Non-pigmented ciliary epithelial cell (primary cell): ENCODE measurements at regions not wholly inside any gene's neighbourhood (a gene's known extent, or its start where the extent isn't known, plus 50 kb on each side); places are given as distances from the start of the nearest gene placed in this dataset.

ENCODE experiments used
- DNase-seq: peaks from one replicate; pipeline ENCODE4 v3.0.0-alpha.2; 2010; ENCODE audit warnings: low read depth

- peak; percentile 13 for DNase-seq
Observed at GRCh38 chr21:28827422-28827821, 165.3 kb downstream of the LTN1 start.

DNA sequence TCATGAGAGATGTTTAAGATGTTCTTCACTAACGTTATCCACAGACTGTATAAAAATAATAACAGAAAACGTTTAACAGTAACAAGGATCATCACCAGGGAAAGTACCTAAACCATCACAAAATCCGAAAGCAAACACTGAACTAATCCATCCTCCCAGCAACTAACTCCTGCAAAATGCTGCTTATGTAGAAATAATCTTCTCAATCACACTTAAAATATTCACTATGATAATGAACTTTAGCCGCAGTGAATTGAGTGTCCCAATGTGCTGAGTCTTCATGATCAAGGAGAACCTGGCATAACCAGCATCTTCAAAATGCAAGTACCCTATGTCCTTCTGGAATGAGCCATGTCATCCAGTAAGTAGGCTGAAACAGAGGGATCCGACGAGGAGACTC lies 166.1 kb downstream of the LTN1 start:
- DNase-seq = no peak

DNA sequence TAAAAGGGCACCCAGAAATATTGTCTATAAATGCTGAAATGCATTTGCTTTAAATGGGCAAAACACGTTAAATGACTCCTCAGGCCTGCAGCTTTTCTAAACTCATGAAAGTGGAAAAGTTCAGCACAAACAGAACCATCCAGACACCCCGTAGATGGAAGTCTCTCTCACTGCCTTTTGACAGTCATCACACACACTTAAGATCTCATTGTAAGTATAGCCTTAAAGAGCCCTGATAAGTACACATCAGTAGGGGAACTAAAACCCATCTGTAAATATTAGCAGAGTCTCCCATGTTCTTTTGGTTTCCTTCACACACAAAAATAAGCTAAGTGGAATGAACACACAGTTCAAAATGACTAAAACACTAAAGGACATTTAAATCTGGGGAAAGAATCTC lies 166.7 kb downstream of the LTN1 start:
- no peak for DNase-seq

GRCh38 chr21:28823429-28823828 lies 169.2 kb downstream of the LTN1 start:
- DNase-seq = no peak

DNA sequence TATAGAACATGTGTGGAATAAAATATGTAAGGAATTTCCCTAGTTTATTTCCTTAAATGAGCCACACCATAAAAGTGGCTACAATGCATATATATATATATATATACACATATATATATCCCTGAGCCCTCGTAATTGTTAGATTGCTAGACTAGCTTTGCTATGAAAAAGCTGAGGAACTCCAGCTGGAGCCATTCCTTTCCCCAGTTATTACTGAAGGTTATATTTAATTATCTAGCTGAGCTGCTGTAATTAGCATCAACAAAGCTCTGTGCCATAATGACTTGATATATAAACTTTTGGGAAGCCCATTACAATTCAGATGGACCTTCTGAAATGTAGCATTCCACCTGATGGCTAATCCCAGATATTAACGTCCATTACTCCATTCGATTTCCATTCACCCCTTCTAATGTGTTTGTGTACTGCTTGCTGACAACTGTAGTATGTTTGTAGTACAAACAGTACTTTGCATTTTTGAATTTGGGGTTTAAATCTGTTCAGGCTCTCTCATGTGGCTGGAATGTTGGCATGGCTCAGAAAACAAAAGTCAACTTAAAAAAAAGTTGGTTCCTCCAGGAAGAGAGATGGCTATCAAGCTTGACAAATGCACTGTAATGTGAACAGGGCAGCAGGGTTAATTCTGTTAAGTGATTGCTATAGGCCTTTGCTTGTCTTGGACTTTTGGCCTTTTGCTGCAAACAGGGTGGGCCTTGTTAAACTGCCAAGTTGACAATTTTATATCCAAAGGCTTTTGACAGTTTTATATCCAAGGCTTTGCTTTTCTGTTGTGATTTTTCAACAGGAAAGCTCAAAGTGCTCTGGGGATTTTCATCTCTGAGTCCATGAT lies 170.0 kb downstream of the LTN1 start:
- no peak for DNase-seq

DNA sequence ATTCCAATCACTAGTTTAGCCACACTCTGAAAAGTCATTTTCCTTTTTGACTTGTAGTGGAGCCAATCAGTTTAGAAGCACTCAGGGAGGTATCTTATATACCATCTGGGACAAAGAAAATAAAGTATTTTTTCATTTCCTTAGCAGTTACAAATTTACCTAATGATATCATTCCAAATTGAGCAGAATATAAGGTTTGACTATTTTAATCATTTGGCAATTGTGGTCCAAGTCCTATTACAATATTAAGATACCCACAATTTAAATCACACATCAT lies 170.6 kb downstream of the LTN1 start:
- no peak for DNase-seq

GRCh38 chr21:28821276-28822122 lies 171.2 kb downstream of the LTN1 start:
- DNase-seq = no peak

DNA sequence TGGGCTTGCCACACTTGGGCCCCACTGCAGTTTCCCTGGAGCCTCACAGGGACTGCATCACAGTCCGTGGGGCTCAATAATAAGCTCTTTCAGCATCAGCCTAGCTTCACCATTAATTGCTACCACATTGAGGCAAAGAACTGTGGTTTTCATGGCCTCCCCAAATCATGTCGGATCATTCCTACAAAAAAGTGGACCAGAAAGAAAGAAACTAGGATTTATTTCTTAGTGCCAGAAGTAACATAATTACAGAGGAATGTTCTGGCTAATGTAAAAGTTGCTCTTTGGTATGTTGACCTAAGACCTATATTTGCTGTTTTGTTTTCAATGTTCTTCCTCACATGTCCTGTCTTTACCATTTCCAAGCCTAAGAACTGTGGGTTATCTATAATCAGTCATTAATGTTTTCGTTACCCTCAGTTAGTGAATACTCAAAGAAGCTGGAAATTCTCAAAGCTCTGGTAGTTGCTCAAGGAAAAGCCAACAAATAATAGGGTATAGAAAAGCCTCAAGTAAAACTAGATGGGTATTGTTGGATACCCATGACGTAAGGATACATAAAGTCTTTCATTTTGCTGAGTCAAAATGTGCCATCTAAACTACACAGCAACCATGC lies 173.9 kb downstream of the LTN1 start:
- DNase-seq = no peak

DNA sequence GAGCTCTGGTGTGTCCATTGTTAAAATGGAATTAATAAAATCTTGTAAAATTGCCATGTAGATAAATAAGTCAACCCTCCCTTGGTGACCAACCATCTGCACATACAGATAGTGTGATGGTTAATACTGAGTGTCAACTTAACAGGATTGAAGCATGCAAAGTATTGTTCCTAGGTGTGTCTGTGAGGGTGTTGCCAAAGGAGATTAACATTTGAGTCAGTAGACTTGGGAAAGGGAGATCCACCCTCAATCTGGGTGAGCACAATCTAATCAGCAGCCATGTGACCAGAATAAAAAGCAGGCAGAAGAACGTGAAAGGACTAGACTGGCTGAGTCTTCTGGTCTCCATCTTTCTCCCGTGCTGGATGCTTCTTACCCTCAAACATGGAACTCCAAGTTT lies 174.8 kb downstream of the LTN1 start:
- no peak for DNase-seq

GRCh38 chr21:28811860-28812259 lies 180.8 kb downstream of the LTN1 start:
- DNase-seq = no peak

GRCh38 chr21:28810826-28811524 lies 181.7 kb downstream of the LTN1 start:
- no peak for DNase-seq

GRCh38 chr21:28805885-28806284 lies 186.8 kb downstream of the LTN1 start:
- peak; percentile 42 for DNase-seq

GRCh38 chr21:28804089-28804670 lies 188.5 kb downstream of the LTN1 start:
- no peak for DNase-seq

DNA sequence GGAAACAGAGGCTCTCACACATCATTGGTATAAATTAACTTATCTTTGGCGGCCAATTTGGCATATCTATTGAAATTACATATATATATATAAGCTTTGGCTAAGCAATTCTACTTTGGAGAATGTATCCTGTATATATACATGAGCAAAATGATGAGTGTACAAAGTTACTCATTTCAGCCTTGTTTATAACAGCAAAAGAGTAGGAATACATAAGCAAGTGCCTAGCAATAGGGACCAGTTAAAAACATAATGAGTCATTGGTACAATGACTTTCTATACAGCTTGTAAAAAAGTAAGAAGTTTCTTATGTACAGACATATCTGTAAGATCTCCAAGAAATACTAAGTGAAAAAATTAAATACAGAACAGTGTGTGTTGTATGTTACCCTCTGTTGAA lies 190.8 kb downstream of the LTN1 start:
- DNase-seq = no peak

GRCh38 chr21:28799926-28800325 lies 192.8 kb downstream of the LTN1 start:
- DNase-seq = no peak

DNA sequence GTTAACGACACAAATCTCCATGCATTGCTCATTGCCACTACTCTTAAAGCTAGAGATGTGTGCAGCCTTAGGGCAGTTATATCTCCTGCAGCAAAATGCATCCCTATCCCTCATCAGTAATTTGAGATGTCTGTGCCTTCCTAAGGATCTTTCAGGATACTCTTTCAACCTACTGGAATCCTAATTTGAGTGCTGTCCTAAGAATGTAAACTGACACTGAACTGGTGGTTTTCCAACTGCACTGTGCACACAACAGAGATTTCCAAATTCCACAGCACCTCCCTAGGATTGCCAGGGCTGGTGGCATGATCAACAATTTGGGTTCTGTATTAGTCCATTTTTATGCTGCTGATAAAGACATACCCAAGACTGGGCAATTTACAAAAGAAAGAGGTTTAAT lies 193.9 kb downstream of the LTN1 start:
- no peak for DNase-seq

- no peak for DNase-seq
Observed at GRCh38 chr21:28795251-28795650, 197.4 kb downstream of the LTN1 start.

GRCh38 chr21:28794371-28794851 lies 198.3 kb downstream of the LTN1 start:
- no peak for DNase-seq

DNA sequence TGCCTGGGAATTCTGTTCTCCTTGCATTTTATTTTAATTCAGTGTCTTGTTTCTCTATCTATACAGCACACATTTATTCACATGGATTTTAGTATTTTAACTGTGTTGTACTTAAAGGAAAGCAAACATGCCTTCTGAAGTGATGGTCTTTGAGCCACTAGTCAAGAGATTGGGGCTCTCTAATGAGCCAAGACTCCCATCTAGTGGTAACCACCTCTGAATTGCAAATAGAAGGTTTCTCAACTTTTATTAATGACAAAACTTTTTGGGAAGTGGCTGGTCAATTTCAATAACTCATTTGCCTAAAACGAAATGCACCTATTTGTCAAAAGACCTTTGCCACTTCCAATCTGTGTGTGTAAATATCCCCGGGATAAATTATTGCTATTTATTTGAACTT lies 199.6 kb downstream of the LTN1 start:
- no peak for DNase-seq

- DNase-seq = no peak
Observed at GRCh38 chr21:28791595-28792282, 200.9 kb downstream of the LTN1 start.

GRCh38 chr21:28790335-28790734 lies 202.3 kb downstream of the LTN1 start:
- DNase-seq = no peak
